ENCODE measurements at regions not wholly inside any gene's neighbourhood (a gene's known extent, or its start where the extent isn't known, plus 50 kb on each side); places are given as distances from the start of the nearest gene placed in this dataset.

- TF ChIP-seq, protein P1, sequence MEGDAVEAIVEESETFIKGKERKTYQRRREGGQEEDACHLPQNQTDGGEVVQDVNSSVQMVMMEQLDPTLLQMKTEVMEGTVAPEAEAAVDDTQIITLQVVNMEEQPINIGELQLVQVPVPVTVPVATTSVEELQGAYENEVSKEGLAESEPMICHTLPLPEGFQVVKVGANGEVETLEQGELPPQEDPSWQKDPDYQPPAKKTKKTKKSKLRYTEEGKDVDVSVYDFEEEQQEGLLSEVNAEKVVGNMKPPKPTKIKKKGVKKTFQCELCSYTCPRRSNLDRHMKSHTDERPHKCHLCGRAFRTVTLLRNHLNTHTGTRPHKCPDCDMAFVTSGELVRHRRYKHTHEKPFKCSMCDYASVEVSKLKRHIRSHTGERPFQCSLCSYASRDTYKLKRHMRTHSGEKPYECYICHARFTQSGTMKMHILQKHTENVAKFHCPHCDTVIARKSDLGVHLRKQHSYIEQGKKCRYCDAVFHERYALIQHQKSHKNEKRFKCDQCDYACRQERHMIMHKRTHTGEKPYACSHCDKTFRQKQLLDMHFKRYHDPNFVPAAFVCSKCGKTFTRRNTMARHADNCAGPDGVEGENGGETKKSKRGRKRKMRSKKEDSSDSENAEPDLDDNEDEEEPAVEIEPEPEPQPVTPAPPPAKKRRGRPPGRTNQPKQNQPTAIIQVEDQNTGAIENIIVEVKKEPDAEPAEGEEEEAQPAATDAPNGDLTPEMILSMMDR (IDR thresholded peaks at IDR 0.05), result no peak
- no peaks in the 10 kb centered on the region for H3K27me3 ChIP-seq
- H3K4me1 ChIP-seq (ENCODE audit: control insufficient read depth in 1 of 2, insufficient read depth in 1 of 2, low read depth in 1 of 2, low read length in 1 of 2), result no peaks in the 10 kb centered on the region
- H3K9me3 ChIP-seq, result no peaks in the 10 kb centered on the region
- no peak overlapping the region for H3K4me3 ChIP-seq (ENCODE audit: low read depth in 1 of 2, low read length in 1 of 2)
- H3K27ac ChIP-seq, result no peak overlapping the region
- no peaks in the 10 kb centered on the region for H3K36me3 ChIP-seq
These were observed 99.8 kb upstream of the CHMP2B start for GRCh38 chr3:87127281-87127680.

- TF ChIP-seq, protein P1 (IDR thresholded peaks at IDR 0.05), result no peak
- Histone ChIP-seq H3K4me1 (ENCODE audit: control insufficient read depth in 1 of 2, insufficient read depth in 1 of 2, low read depth in 1 of 2, low read length in 1 of 2) (no peaks in the 10 kb centered on the region), H3K36me3 (no peaks in the 10 kb centered on the region), H3K27me3 (no peaks in the 10 kb centered on the region), H3K27ac (no peak overlapping the region), H3K4me3 (ENCODE audit: low read depth in 1 of 2, low read length in 1 of 2) (no peak overlapping the region), H3K9me3 (no peaks in the 10 kb centered on the region)
These were observed 100.8 kb upstream of the CHMP2B start for GRCh38 chr3:87126321-87126720.

DNA sequence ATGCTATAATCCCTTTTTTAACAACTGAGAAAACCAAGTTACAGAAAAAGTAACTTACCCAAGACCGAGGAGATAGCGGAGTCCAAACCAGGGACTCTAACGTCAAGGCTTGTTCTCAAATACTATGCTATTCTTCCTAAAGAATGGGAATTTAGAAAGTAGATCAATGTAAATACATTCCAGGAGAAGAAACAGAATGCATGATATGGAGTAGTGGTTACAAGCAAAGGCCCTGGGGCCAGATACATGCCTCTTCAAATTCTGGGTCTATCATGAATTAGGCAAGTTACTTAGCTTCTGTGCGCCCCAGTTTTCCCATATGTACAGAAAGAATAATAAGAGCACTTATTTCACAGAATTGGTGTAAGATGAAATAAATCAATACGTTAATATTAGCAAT lies 102.0 kb upstream of the CHMP2B start:
- TF ChIP-seq, protein P1 (IDR thresholded peaks at IDR 0.05), result no peak

DNA sequence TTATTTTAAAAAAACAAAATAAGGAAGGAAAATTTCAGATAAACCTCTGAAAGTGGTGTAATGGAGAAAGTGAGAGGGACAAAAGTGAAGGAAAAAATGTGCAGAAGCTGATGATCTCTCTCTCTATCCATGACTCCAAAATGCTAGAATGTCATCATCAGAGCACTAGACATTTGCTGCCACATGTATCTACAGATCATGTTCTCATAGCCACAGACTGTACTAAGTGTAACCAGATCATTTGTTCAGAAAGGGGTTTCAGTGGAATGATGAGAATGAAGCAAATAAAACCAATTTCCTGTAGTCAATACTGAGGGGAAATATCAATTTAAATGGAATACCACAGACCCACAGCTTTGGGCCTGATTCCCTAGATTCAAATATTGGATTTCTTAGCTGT lies 104.3 kb upstream of the CHMP2B start:
- no peak overlapping the region for H3K27ac ChIP-seq

More for the DNA sequence above, 102.0 kb upstream of the CHMP2B start:
- no peak overlapping the region for H3K4me3 ChIP-seq (ENCODE audit: low read depth in 1 of 2, low read length in 1 of 2)
- H3K9me3 ChIP-seq, result no peaks in the 10 kb centered on the region
- H3K27ac ChIP-seq, result no peak overlapping the region
- no peaks in the 10 kb centered on the region for H3K4me1 ChIP-seq (ENCODE audit: control insufficient read depth in 1 of 2, insufficient read depth in 1 of 2, low read depth in 1 of 2, low read length in 1 of 2)
- H3K27me3 ChIP-seq, result no peaks in the 10 kb centered on the region
- no peaks in the 10 kb centered on the region for H3K36me3 ChIP-seq

DNA sequence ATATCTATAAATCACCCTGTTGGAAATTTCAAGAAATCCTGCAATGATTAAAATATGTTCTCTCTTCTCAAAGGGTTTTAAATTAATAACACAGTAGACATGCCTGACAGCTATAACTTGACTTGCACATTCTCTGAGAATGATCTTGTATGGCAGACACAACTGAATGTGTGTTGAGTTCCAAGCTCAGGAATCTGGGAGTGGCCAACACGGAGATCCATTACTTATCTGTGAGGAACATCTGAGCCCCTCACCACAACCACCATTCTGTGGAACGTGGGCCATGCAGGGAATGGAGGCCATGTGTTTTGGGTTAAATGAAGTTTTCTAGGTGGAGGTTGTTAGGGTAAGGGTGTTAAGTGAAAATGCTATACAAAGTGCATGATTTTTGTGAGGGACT lies 105.3 kb upstream of the CHMP2B start:
- no peaks in the 10 kb centered on the region for H3K4me1 ChIP-seq (ENCODE audit: control insufficient read depth in 1 of 2, insufficient read depth in 1 of 2, low read depth in 1 of 2, low read length in 1 of 2)
- no peaks in the 10 kb centered on the region for H3K36me3 ChIP-seq
- H3K27me3 ChIP-seq, result no peaks in the 10 kb centered on the region
- H3K27ac ChIP-seq, result no peak overlapping the region
- no peak overlapping the region for H3K4me3 ChIP-seq (ENCODE audit: low read depth in 1 of 2, low read length in 1 of 2)
- H3K9me3 ChIP-seq, result no peaks in the 10 kb centered on the region
- TF ChIP-seq, protein P1 (IDR thresholded peaks at IDR 0.05), result no peak

More for the DNA sequence above, 104.3 kb upstream of the CHMP2B start:
- Histone ChIP-seq H3K4me3 (ENCODE audit: low read depth in 1 of 2, low read length in 1 of 2) (no peak overlapping the region), H3K36me3 (no peaks in the 10 kb centered on the region), H3K4me1 (ENCODE audit: control insufficient read depth in 1 of 2, insufficient read depth in 1 of 2, low read depth in 1 of 2, low read length in 1 of 2) (no peaks in the 10 kb centered on the region), H3K9me3 (no peaks in the 10 kb centered on the region), H3K27me3 (no peaks in the 10 kb centered on the region)
- TF ChIP-seq, protein P1 (IDR thresholded peaks at IDR 0.05), result no peak

DNA sequence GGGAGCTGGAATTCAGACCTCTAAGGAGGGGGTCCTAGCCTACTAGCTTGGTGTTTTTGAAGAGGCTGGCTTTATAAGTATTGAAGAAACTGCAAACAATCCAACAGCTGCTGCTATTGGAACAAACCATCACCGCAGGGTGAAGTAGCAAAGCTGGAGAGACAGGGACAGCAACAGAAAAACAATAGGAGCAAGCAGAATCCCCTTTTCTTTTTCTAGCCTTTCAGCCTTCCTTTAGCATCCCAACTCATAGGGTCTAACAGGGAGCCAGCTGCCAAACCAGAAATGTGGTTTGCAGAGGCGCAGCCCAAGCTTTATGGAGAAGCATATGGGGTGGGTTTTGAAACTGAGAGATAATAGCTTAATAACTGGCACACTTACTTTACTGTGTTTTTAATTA lies 106.2 kb upstream of the CHMP2B start:
- H3K4me3 ChIP-seq (ENCODE audit: low read depth in 1 of 2, low read length in 1 of 2), result no peak overlapping the region
- H3K27me3 ChIP-seq, result no peaks in the 10 kb centered on the region
- H3K36me3 ChIP-seq, result no peaks in the 10 kb centered on the region
- H3K27ac ChIP-seq, result no peak overlapping the region
- H3K4me1 ChIP-seq (ENCODE audit: control insufficient read depth in 1 of 2, insufficient read depth in 1 of 2, low read depth in 1 of 2, low read length in 1 of 2), result no peaks in the 10 kb centered on the region
- H3K9me3 ChIP-seq, result no peaks in the 10 kb centered on the region
- TF ChIP-seq, protein P1 (IDR thresholded peaks at IDR 0.05), result no peak
